PC-9 (cell line): ENCODE measurements at regions not wholly inside any gene's neighbourhood (a gene's known extent, or its start where the extent isn't known, plus 50 kb on each side); places are given as distances from the start of the nearest gene placed in this dataset.
A peak's percentile ranks its signal among the peaks of the same experiment; 100 is the strongest.
"Not testable (repeated sequence)": the region's sequence is repeated elsewhere in the genome, so short reads cannot be mapped to it uniquely, and the experiment has no call there.

Experiments used
- BruUV-seq: library from RNA; stranded (reverse); fragments of 400-500 nt; replicated peaks from 2 replicates; lab custom pipeline; 2021; lab: Mats Ljungman, UMichigan
- CTCF ChIA-PET: fragments of 300-600 bp; sonication (Branson Sonifier 250); formaldehyde crosslinking; loops from one replicate; lab custom pipeline; 2022; ENCODE audit warnings: antibody characterized with exemption; lab: Charles Lee
- POLR2A ChIA-PET: fragments of 300-600 bp; sonication (Branson Sonifier 250); formaldehyde crosslinking; loops from one replicate; lab custom pipeline; 2022; ENCODE audit warnings: antibody characterized with exemption; ENCODE audit not compliant: unreplicated experiment; lab: Charles Lee
- DNase-seq, 2 experiments: peaks; one replicate each; pipeline versions ENCODE4 v3.0.0 to v3.0.0-alpha.2; 2015 to 2022; ENCODE audit warnings: mixed read lengths in 1 of 2
- H2AFZ ChIP-seq: fragments of 200-600 bp; sonication (generic); 2 replicates; pipeline ENCODE4 v1.8.1; 2017; ENCODE audit warnings: antibody characterized with exemption
- H3F3A ChIP-seq: fragments of 200-600 bp; sonication (generic); 2 replicates; pipeline ENCODE4 v1.8.1; 2017; ENCODE audit warnings: antibody characterized with exemption, mild to moderate bottlenecking, low read depth; ENCODE audit not compliant: insufficient read depth
- H3K27ac ChIP-seq: fragments of 200-600 bp; sonication (generic); 2 replicates; pipeline ENCODE4 v1.6.1; 2016; ENCODE audit warnings: mixed run types
- H3K27me3 ChIP-seq: fragments of 200-600 bp; sonication (generic); 2 replicates; pipeline ENCODE4 v1.6.1; 2016; ENCODE audit warnings: low read depth, mixed run types; ENCODE audit not compliant: insufficient read depth
- H3K36me3 ChIP-seq: fragments of 200-600 bp; sonication (generic); 2 replicates; pipeline ENCODE4 v1.6.1; 2016; ENCODE audit warnings: low read depth, mixed run types
- H3K4me1 ChIP-seq: fragments of 200-600 bp; sonication (generic); replicated peaks from 2 replicates; pipeline ENCODE4 v1.6.1; 2016; ENCODE audit warnings: mixed run types; ENCODE audit not compliant: insufficient read depth
- H3K4me2 ChIP-seq: fragments of 200-600 bp; sonication (generic); 2 replicates; pipeline ENCODE4 v1.6.1; 2017; ENCODE audit warnings: mixed run types
- H3K4me3 ChIP-seq: fragments of 200-600 bp; sonication (generic); 2 replicates; pipeline ENCODE4 v1.6.1; 2016; ENCODE audit warnings: mixed run types
- H3K79me2 ChIP-seq: fragments of 200-600 bp; sonication (generic); 2 replicates; pipeline ENCODE4 v1.6.1; 2017; ENCODE audit warnings: low read depth, mixed run types
- H3K9me2 ChIP-seq: fragments of 200-600 bp; sonication (generic); 2 replicates; pipeline ENCODE4 v1.8.1; 2017; ENCODE audit warnings: mild to moderate bottlenecking; ENCODE audit not compliant: insufficient read depth
- H3K9me3 ChIP-seq: fragments of 200-600 bp; sonication (generic); 2 replicates; pipeline ENCODE4 v1.8.1; 2016; ENCODE audit warnings: low read depth; ENCODE audit not compliant: insufficient read depth
- H4K20me1 ChIP-seq: fragments of 200-600 bp; sonication (generic); 2 replicates; pipeline ENCODE4 v1.8.1; 2017; ENCODE audit not compliant: insufficient read depth
- CTCF ChIP-seq: fragments of 200-600 bp; sonication (generic); conservative IDR thresholded peaks from 2 replicates; pipeline ENCODE4 v1.6.1; 2017; ENCODE audit warnings: mixed run types, antibody characterized with exemption, mild to moderate bottlenecking, moderate library complexity
- EZH2 ChIP-seq: fragments of 200-600 bp; sonication (generic); IDR thresholded peaks from 2 replicates; pipeline ENCODE4 v1.8.0; 2017; ENCODE audit warnings: antibody characterized with exemption, low read depth
- intact Hi-C: fragments of 100-400 bp; cut with micrococcal nuclease; formaldehyde crosslinking; loops from one replicate; pipeline ENCODE4 v1.10.0; 2022; ENCODE audit not compliant: unreplicated experiment

DNA sequence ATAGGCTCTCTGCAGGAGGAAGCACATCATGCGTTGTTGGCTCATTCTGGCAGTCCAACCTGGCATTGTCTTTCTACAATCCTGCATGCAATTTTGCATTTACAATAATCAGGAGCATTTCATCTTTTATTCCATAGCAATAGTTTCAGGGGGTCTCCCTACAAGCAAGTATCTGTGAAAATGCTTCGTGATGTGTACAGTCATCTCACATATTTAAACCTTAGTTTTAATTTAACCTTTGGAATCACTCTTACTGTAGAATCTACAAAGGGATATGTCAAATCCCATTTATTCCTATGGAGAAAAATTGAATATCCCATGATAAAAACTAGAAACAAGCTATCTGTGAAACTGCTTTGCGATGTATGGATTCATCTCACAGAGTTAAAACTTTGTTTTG, 112.0 kb upstream of the WSB1 start:
- POLR2A ChIA-PET: interaction anchor here (0.7 kb wide), 1 partner anchor 44 kb away, joined by 3 read pairs; no protein-coding TSS in a partner anchor
- Histone ChIP-seq H4K20me1 (no peaks in the 10 kb centered on the region), H3F3A (no peaks in the 10 kb centered on the region), H3K27me3 (no peaks in the 10 kb centered on the region; the same call in 1 of the 2 replicates), H3K27ac (no peak overlapping the region), H3K4me2 (no peak overlapping the region), H3K9me2 (no peaks in the 10 kb centered on the region), H3K36me3 (no peaks in the 10 kb centered on the region; the same call in 1 of the 2 replicates), H2AFZ (no peak overlapping the region), H3K9me3 (peaks cover 7% of the 10 kb centered on the region; the same call in 1 of the 2 replicates), H3K4me3 (no peak overlapping the region), H3K79me2 (no peaks in the 10 kb centered on the region), H3K4me1 (no peaks in the 10 kb centered on the region)
- TF ChIP-seq EZH2 (no peak), CTCF (no peak)
- intact Hi-C loops: no loop called here
- DNase-seq: no peak
- BruUV-seq: no TSS peak
- CTCF ChIA-PET: no interaction called here

DNA sequence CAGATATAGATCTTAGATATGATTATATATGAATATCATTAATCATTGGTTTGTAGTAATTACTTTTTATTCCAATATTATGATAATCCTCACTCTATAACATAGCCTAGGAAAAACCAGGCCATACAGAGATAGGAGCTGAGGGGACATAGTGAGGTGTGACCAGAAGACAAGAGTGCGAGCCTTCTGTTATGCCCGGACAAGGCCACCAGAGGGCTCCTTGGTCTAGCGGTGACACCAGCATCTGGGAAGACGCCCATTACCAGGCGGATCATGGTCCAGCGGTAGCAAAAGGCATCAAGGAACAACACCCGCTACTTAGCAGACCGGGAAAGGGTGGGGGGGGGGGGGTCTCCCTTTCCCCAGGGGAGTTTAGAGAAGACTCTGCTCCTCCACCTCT, 96.4 kb upstream of the WSB1 start:
- DNase-seq: peak in 1 of 2 experiments; percentile 61
- peak; percentile 74 for TF ChIP-seq CTCF
- H3K27me3 ChIP-seq, H3K27ac ChIP-seq, H3K4me3 ChIP-seq, H4K20me1 ChIP-seq, BruUV-seq, H3K36me3 ChIP-seq, H3K4me1 ChIP-seq, H3K9me3 ChIP-seq, POLR2A ChIA-PET, H3K9me2 ChIP-seq, H3K4me2 ChIP-seq, H3K79me2 ChIP-seq, H2AFZ ChIP-seq, H3F3A ChIP-seq: not testable (repeated sequence)
- intact Hi-C loops: loop anchor here (1.0 to 5.0 kb wide), 3 partner anchors 40 to 404 kb away; no protein-coding TSS in a partner anchor
- CTCF ChIA-PET: interaction anchor here (1.2 kb wide), 1 partner anchor 219 kb away, joined by 3 read pairs; no protein-coding TSS in a partner anchor

- Histone ChIP-seq H3K27me3 (no peaks in the 10 kb centered on the region), H3K27ac (no peak overlapping the region), H3K36me3 (no peaks in the 10 kb centered on the region), H4K20me1 (no peaks in the 10 kb centered on the region), H3K4me3 (no peak overlapping the region), H3K4me2 (no peak overlapping the region), H3K79me2 (no peaks in the 10 kb centered on the region), H2AFZ (no peak overlapping the region), H3K9me3 (no peaks in the 10 kb centered on the region), H3F3A (no peaks in the 10 kb centered on the region), H3K4me1 (peaks cover 11% of the 10 kb centered on the region; the same call in 1 of the 2 replicates), H3K9me2 (no peaks in the 10 kb centered on the region)
- ChIA-PET CTCF (interaction anchor here (0.6 kb wide), 1 partner anchor 1073 kb away, joined by 3 read pairs; no protein-coding TSS in a partner anchor), POLR2A (no interaction called here)
- intact Hi-C loops: loop anchor here (5.0 kb wide), 1 partner anchor 37 kb away; no protein-coding TSS in a partner anchor
- no peak for DNase-seq
- TF ChIP-seq CTCF: no peak
- no peak for TF ChIP-seq EZH2
- BruUV-seq: no TSS peak
Observed at GRCh38 chr17:27199948-27200347, 94.0 kb upstream of the WSB1 start.
